ENCODE measurements at regions not wholly inside any gene's neighbourhood (a gene's known extent, or its start where the extent isn't known, plus 50 kb on each side); places are given as distances from the start of the nearest gene placed in this dataset.
"Not testable (repeated sequence)": the region's sequence is repeated elsewhere in the genome, so short reads cannot be mapped to it uniquely, and the experiment has no call there.

GRCh38 chr2:87660164-87660563 is 87.7 kb upstream of the PLGLB2 start:
- not testable (repeated sequence) for DNase-seq

- DNase-seq: not testable (repeated sequence)
These were observed 85.3 kb upstream of the PLGLB2 start for GRCh38 chr2:87662316-87663290.

GRCh38 chr2:87663347-87663746 is 84.5 kb upstream of the PLGLB2 start:
- DNase-seq: not testable (repeated sequence)

- DNase-seq: not testable (repeated sequence)
These were observed 80.9 kb upstream of the PLGLB2 start for GRCh38 chr2:87667027-87667426.

- not testable (repeated sequence) for DNase-seq
These were observed 79.5 kb upstream of the PLGLB2 start for GRCh38 chr2:87668361-87668760.

- DNase-seq: not testable (repeated sequence)
These were observed 78.2 kb upstream of the PLGLB2 start for GRCh38 chr2:87669633-87670231.

- not testable (repeated sequence) for DNase-seq
These were observed 75.5 kb upstream of the PLGLB2 start for GRCh38 chr2:87672404-87672803.

GRCh38 chr2:87674729-87675128 is 73.2 kb upstream of the PLGLB2 start:
- not testable (repeated sequence) for DNase-seq

- DNase-seq: not testable (repeated sequence)
These were observed 72.4 kb upstream of the PLGLB2 start for GRCh38 chr2:87675487-87675886.

GRCh38 chr2:87677421-87677923 is 70.4 kb upstream of the PLGLB2 start:
- not testable (repeated sequence) for DNase-seq

- DNase-seq: not testable (repeated sequence)
These were observed 69.1 kb upstream of the PLGLB2 start for GRCh38 chr2:87678742-87679173.

- not testable (repeated sequence) for DNase-seq
These were observed 67.9 kb upstream of the PLGLB2 start for GRCh38 chr2:87679950-87680349.

GRCh38 chr2:87680691-87681090 is 67.2 kb upstream of the PLGLB2 start:
- DNase-seq: not testable (repeated sequence)

- not testable (repeated sequence) for DNase-seq
These were observed 64.4 kb upstream of the PLGLB2 start for GRCh38 chr2:87683451-87683850.

GRCh38 chr2:87683961-87684360 is 63.9 kb upstream of the PLGLB2 start:
- DNase-seq: not testable (repeated sequence)

- DNase-seq: not testable (repeated sequence)
These were observed 62.3 kb upstream of the PLGLB2 start for GRCh38 chr2:87685558-87685957.

- DNase-seq: not testable (repeated sequence)
These were observed 60.9 kb upstream of the PLGLB2 start for GRCh38 chr2:87686873-87687549.

GRCh38 chr2:87687550-87688270 is 60.2 kb upstream of the PLGLB2 start:
- not testable (repeated sequence) for DNase-seq

- DNase-seq: not testable (repeated sequence)
These were observed 55.8 kb upstream of the PLGLB2 start for GRCh38 chr2:87691899-87692592.

- not testable (repeated sequence) for DNase-seq
These were observed 55.0 kb upstream of the PLGLB2 start for GRCh38 chr2:87692914-87693313.

GRCh38 chr2:87693882-87694281 is 54.0 kb upstream of the PLGLB2 start:
- not testable (repeated sequence) for DNase-seq
